WI38 (cell line): ENCODE measurements at regions not wholly inside any gene's neighbourhood (a gene's known extent, or its start where the extent isn't known, plus 50 kb on each side); places are given as distances from the start of the nearest gene placed in this dataset.

ENCODE experiments used
- H3K4me3 ChIP-seq: 2 replicates; pipeline ENCODE4 v1.5.1; 2011; ENCODE audit warnings: low read depth, mild to moderate bottlenecking, control low read depth, low read length
- TF ChIP-seq, protein P1 (sequence below): IDR thresholded peaks from 2 replicates; pipeline ENCODE4 v1.5.1; 2012; ENCODE audit warnings: low read depth, mild to moderate bottlenecking, control low read depth, low read length

GRCh38 chr5:174246743-174247142, 201.2 kb downstream of the NSG2 start:
- TF ChIP-seq, protein P1, sequence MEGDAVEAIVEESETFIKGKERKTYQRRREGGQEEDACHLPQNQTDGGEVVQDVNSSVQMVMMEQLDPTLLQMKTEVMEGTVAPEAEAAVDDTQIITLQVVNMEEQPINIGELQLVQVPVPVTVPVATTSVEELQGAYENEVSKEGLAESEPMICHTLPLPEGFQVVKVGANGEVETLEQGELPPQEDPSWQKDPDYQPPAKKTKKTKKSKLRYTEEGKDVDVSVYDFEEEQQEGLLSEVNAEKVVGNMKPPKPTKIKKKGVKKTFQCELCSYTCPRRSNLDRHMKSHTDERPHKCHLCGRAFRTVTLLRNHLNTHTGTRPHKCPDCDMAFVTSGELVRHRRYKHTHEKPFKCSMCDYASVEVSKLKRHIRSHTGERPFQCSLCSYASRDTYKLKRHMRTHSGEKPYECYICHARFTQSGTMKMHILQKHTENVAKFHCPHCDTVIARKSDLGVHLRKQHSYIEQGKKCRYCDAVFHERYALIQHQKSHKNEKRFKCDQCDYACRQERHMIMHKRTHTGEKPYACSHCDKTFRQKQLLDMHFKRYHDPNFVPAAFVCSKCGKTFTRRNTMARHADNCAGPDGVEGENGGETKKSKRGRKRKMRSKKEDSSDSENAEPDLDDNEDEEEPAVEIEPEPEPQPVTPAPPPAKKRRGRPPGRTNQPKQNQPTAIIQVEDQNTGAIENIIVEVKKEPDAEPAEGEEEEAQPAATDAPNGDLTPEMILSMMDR: no peak
- no peak overlapping the region for H3K4me3 ChIP-seq

DNA sequence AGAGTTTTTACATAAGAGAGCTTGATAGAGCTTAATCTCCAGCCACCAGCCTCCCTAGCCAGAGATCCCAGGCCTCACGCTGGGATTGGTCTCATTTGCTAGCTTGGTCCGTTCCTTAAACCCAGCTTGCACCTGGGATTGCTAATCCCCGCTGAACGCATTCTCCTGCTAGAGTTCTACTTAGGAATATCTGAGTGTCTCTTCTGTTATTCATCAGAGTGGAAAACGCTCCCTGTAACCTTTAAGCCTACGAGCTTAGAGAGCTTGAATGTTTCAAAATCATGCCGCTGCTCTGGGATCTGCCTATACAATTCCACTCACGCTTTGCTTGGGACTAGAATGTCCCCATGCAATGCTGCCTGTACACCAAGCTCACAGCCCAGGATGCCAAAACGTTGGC, 201.8 kb downstream of the NSG2 start:
- no peak overlapping the region for H3K4me3 ChIP-seq
- TF ChIP-seq, protein P1: no peak

DNA sequence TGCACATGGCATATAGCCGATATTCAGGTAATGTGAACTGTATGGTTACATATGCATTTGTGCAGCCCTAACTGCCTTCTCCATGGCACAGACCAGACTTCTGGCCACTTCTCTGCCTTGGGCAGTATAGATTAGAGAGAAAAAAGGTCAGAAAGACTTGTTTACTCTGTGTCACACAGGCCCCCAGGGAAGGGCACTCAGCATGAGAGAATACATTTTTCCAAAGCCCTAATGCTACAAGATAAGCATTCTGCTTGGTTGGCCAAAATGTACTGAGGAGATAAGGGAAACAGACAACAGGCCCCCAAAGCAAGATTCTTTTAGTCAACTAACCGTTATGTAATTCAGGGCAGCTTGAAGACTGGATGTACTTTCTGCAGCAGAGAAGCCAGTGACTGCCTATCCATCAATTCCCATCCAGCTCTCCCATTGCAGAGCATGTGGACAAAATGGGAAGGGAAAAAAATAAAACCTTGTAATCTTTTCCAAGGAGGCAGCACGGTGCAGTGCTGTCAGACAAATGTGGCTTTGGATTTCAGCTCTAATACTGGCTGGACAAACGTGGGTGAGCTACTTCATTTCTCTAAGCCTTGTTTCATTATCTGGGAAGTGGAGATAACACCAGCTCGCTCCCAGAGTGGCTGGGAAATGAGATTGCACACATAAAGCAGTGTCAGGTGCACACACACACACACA, 205.9 kb downstream of the NSG2 start:
- H3K4me3 ChIP-seq: no peak overlapping the region
- TF ChIP-seq, protein P1: no peak

DNA sequence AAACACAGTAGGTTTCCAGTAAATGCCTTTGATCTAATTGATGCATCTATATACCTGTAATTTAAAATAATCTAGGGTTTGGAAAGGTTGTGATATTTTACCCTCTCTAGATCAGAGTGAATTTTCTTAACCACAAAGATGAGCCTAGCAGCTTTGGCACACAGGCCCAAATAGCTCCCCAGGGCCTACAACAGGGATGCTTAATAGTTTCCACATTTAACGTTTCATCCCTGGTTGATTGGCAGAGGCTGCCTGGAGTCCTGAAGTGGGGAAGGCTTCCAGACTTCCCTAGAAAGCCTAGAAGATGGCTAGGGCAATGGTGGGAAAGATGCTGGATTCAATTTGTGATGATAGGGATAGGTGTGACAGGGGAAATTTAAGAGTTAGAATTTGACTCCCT, 206.6 kb downstream of the NSG2 start:
- TF ChIP-seq, protein P1: no peak
- no peak overlapping the region for H3K4me3 ChIP-seq

- no peak overlapping the region for H3K4me3 ChIP-seq
Observed at GRCh38 chr5:174259696-174260420, 214.4 kb downstream of the NSG2 start.

GRCh38 chr5:174271316-174271715, 225.8 kb downstream of the NSG2 start:
- TF ChIP-seq, protein P1: no peak
- no peak overlapping the region for H3K4me3 ChIP-seq

More at GRCh38 chr5:174259696-174260420, 214.4 kb downstream of the NSG2 start:
- TF ChIP-seq, protein P1: no peak

- TF ChIP-seq, protein P1: no peak
- no peak overlapping the region for H3K4me3 ChIP-seq
Observed at GRCh38 chr5:174272671-174273070, 227.2 kb downstream of the NSG2 start.
